Activated CD8-positive, alpha-beta memory T cell treated with anti-CD3 and anti-CD28 coated beads, Interleukin-2, amount 50 U/mL, for 48 hours (primary cell): ENCODE measurements at regions not wholly inside any gene's neighbourhood (a gene's known extent, or its start where the extent isn't known, plus 50 kb on each side); places are given as distances from the start of the nearest gene placed in this dataset.

Experiments
- DNase-seq: peaks from one replicate; pipeline ENCODE4 v3.0.0-alpha.2; 2020

DNA sequence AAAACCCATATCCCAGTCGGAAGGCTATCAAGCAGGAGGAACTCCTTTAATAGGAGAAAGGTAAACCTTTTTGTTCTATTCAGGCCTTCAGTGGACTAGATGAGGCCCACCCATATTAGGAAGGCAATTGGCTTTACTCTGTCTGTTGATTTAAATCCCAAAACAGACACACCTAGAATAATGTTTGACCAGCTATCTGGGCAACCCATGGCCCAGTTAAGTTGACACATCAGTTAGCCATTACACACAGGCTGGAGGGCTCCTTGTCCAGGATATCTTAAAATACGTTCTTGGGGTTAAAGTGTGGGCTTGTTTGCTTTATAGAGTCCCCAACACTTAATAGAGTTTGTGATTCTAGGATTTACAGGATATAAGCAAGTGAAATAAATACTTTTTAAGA is 339.0 kb upstream of the PRKCQ start:
- DNase-seq: no peak

- peak; percentile 88 for DNase-seq
These were observed 338.2 kb upstream of the PRKCQ start for GRCh38 chr10:6918305-6918704.

DNA sequence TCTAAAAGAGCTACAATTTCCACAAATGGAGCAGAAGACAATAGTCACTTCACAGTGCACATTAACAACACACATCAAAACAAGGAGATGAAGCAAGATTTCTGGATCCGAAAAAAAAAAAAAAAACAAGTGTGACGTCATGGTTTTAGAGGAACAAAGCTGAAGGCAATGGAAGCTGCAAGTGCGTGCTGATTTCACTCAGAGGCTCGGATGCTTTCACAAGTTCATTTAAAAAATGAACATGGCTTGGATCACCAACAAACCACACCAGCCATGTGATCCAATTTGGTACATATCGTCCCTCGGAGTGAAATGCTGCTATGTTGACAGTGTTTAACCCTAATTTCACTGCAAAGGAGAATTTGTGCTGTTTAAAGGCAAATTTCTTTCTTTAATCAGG is 337.0 kb upstream of the PRKCQ start:
- DNase-seq: no peak

GRCh38 chr10:6916601-6917000 is 336.5 kb upstream of the PRKCQ start:
- no peak for DNase-seq

DNA sequence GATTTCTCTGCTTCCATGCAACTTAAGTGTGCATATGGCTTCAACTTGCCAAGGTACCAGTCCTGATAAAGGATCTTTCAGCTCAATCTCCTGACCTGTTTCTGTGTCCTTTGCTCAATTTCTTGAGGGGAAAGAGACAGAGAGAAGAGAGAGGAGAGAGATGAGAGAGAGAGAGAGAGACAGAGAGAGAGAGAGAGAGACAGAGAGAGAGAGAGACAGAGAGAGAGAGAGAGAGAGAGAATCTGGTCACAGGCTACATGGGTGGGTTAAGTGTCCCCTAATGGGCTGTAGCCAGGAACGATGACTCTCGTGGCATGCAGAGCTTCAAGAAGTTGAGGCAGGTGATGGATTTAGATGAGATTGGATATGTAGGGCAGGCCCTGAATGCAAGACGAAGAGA is 335.2 kb upstream of the PRKCQ start:
- DNase-seq: no peak

GRCh38 chr10:6912929-6913328 is 332.9 kb upstream of the PRKCQ start:
- no peak for DNase-seq

DNA sequence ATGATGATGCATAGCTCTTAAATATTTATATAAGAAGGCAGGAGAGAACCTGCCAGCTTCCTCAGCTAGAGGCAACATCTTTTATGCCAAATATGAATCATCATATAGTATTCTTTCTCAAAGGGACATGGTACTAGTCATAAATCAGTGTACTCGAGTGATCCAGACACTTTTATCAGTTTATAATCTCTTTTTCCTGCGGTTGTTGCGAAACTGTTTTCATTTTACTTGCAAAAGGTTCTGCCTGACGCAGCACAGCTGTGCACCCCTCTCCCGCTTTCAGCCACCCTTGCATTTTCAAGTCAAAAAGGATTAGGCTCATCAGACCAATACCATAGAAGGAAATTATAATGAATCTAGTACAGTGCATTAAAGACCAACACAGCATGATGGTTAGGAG is 332.3 kb upstream of the PRKCQ start:
- no peak for DNase-seq

GRCh38 chr10:6912021-6912420 is 331.9 kb upstream of the PRKCQ start:
- DNase-seq: no peak

DNA sequence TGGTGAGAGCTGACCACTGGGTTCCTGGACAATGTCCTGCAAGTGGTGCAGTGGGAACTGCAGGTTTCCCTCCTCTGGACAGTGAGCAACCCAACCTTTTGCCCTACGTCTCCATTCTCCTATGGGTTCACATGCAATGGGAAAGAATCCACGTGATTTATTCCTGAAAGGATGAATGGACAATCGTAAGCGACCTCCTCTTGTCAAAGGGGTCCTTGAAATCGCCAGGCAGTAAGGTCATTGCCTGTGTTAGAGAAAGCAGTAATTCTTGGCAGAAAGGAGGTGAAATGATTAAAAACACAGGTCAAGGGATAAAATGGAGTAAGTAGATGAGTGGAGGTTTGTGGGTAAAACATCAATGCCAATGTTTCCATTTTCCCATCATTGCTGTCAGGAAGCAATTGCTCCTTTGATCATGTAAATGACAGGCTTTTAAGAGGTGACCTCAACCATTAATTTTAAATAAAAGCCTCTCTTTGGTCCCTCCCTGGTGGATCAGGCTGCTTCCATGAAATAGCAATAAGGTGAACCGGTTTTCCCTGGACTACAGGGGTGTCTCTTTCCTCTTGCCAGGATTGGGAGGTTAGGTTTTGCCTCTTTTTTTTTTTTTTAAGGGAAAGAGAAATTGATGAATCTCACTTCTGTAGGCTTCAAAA is 330.0 kb upstream of the PRKCQ start:
- no peak for DNase-seq

DNA sequence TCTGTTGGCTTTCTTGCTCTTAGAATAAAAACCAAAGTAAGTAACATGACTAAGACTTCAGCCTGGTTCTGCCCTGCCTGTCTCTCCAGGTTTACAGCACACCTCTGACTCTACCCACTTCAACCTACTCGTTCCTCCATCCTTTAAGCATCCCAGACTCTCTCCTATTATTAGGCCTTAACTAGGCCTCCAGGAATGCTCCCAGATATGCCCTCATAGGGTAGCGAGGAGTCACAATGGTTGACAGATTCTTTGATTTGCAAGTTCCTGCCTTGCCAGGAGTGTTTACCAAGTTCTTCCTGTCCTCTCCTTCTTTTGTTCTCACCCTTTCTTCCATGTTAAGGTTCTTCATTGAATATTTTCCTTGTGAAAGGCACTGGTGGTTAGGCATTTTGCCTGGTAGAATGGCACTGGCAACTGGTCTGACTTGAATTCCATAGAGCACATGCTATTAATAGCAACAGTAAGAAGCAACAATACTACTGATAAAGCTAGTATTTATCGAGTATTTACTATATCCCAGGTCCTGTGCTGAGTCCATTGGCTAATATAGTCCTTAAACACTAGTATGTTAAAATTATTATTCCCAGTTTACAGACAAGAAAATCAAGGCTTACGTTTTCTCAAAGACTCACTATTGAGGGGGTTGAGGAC is 327.9 kb upstream of the PRKCQ start:
- no peak for DNase-seq

GRCh38 chr10:6894405-6894804 is 314.3 kb upstream of the PRKCQ start:
- no peak for DNase-seq

- DNase-seq: no peak
These were observed 312.8 kb upstream of the PRKCQ start for GRCh38 chr10:6892864-6893263.

- DNase-seq: no peak
These were observed 311.8 kb upstream of the PRKCQ start for GRCh38 chr10:6891924-6892323.

GRCh38 chr10:6889718-6890117 is 309.6 kb upstream of the PRKCQ start:
- no peak for DNase-seq

DNA sequence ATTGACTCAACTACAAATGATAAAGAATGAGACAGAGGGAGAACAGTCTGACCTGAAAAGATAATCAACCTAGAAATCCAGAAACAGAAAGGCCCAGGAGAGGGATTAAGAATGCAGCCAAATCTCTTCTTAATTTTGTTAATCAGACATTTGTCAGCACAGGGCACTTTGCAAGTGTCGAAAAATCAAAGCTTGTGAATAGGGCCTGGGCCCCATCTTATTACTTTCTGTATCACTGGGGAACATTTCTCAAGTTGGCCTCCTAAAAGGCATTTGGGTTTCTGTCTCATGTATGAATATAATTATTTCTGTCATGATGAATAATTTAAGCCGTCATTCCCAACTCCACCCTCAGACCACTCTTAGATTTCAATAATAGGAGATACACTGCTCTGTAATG is 308.4 kb upstream of the PRKCQ start:
- no peak for DNase-seq

- DNase-seq: no peak
These were observed 305.2 kb upstream of the PRKCQ start for GRCh38 chr10:6885284-6885683.

DNA sequence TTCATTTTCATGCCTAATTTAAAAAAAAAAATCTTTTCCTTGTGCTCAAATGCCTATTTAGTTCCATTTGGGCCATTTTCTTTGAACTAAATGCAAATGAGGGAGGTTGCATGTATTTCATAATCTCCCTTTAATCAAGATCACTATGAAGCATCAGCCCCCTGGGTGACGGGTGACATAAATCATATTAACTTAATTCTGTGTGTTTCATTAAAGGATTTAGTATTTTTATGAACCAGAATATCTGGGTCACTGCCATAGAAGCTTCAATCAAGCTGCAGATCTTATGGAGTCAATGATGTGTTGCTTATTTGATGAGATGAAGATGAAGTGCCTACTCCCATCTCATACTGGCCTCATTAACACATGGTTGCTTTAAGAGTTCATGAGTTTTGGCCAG is 301.9 kb upstream of the PRKCQ start:
- no peak for DNase-seq

DNA sequence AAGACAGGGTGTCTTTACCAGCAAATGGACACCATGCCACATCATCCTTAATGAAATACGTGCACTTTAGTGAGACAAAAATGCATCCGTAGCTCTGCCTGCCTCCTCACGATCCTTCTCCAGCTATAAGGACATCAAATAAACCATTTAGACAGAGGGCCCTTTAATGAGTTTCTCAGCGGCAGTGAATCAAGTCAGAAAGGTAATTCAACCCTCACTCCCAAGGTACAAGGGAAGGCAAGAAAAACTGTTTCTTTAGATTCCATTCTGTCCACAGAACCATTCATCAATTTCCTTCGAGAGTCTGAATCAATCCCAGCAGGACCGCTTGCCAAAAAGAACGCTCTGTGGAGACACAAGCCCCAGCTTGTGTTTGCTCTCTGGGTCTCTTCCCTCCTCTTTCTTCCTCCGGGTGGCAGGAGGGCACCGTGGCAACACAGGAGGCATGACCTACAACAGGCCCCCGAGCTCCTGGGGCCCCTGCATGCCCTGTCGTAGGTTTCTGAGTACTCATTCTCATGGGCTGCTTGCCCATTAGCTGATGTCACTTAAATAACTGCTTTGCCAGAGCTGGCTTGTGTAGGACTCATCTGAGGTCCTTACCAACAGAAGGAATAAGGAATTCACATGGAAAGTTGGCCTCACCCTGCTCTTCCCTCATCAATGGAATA is 297.8 kb upstream of the PRKCQ start:
- no peak for DNase-seq

DNA sequence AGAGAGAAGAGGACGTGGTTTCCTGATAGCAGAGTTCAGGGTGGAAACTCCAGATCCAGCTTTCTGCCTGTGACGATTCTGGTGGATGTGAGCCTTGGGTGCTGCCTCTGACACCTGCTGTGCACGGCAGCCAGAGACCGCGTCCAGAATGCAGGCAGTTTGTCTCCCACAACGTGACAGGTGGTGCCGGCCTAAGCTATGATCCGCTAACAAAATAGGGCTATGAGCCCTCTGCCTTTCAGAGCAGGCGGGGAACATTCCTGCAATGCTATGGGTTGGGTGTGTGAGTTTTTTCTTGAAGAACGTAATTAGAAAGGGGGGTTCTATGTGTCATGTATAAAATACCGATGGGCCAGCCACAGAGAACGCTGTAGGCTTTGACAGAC is 297.3 kb upstream of the PRKCQ start:
- DNase-seq: no peak

DNA sequence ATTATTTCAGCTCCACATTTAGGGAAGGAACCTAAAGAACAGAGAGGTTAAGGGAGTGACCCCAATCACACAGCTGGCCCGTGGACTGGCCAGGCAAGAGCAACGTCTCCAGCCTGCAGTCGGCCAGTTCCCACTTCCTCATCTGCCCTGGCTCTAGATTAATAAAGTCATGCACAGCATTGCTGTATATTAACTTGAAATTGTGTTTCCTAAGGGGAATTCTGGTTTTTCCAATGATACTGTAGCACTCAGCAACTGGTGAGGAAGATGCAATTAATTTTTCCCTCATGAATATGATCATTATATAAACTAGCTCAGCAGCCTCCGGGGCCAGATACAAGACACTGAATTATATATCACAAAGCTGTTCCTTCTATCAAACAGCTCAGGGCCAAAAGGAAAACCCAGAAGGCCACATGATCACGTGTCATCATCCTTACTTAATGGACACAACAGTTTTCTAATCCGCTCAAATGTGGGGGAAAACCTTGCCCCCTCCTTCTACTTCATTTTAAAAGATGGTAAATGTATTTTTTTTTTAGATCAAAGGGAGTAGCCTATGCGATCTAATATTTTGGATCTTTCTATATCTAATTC is 295.3 kb upstream of the PRKCQ start:
- DNase-seq: no peak

DNA sequence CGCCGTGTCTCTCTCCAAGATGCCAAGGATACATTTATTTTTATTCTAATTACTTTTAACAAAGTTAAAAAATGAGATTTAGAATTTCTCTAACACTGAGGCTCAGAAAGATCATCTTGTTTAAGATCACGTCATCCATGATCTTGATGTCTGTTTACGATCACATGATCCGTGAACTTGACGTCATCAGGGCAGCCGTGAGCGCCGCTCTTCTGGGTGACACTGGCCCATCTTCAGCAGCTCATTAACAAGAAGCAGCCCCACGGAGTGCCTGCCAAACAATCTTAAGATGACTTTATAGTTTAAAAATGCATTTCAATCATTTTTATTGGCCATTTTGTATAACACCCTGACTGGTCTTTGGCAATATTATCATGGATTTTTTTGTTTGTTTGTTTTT is 291.1 kb upstream of the PRKCQ start:
- no peak for DNase-seq

DNA sequence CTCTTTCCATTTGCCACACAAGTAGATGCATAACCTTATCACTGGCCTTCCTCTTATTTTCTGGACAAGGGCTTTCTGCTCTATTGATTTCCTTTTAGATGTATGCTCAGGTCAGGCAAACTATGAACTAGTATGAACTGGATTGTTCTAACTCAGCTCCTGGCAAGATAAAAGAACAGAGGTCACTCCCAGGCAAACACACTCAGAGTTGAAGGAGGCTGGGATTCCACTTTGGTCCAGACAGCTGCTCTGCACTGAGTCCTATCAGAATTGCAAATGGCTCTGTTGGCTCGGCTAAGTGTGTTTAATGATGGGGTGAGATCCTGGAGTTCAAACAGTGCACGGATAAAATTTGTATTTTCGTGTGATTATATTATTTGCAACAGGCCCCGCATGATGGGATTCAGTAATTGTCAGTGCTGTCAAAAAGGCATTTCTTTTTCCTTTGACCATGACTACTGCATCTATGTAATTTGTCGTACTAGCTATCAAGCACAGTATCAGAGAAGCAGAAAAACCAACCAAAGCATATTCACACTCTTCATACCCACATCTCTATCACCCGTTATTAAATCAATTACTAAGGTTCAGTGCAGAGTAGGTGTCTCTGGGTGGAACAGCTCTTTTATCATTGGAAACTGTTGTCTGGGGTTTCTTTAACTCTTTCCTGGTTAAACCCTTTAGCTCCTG is 288.1 kb upstream of the PRKCQ start:
- DNase-seq: no peak

DNA sequence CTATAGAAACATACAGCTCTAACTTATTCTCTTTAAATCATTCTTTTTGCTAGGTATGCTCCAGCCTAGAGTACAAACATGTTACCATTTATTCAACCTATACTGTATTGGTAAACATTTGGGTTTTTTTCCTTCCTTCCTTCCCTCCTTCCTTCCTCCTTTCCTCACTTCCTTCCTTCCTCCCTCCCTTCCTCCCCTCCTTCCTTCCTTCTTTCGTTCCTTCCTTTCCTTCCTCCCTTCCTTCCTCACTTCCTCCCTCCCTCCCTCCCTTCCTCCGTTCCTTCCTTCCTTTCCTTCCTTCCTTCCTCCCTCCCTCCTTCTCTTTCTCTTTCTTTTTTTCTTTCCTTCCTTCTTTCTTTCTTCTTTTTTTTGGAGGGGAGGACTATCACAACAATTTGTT is 286.7 kb upstream of the PRKCQ start:
- DNase-seq: no peak

GRCh38 chr10:6864142-6864541 is 284.1 kb upstream of the PRKCQ start:
- no peak for DNase-seq
